Ishikawa (cell line): ENCODE measurements at regions not wholly inside any gene's neighbourhood (a gene's known extent, or its start where the extent isn't known, plus 50 kb on each side); places are given as distances from the start of the nearest gene placed in this dataset.

Experiments used
- CEBPB ChIP-seq: IDR thresholded peaks from 2 replicates; pipeline ENCODE4 v1.6.1; 2012
- EP300 ChIP-seq: IDR thresholded peaks from 2 replicates; pipeline ENCODE4 v1.6.1; 2012; ENCODE audit warnings: borderline replicate concordance
- RAD21 ChIP-seq: IDR thresholded peaks from 2 replicates; pipeline ENCODE4 v1.6.1; 2012; ENCODE audit warnings: low read depth
- TAF1 ChIP-seq: IDR thresholded peaks from 2 replicates; pipeline ENCODE4 v1.6.1; 2012; ENCODE audit warnings: low read depth, mild to moderate bottlenecking
- YY1 ChIP-seq: IDR thresholded peaks from 2 replicates; pipeline ENCODE4 v1.6.1; 2012; ENCODE audit warnings: low read depth
- TF ChIP-seq, protein P1 (sequence below): IDR thresholded peaks from 2 replicates; pipeline ENCODE4 v1.6.1; 2012; ENCODE audit warnings: low read depth, mild to moderate bottlenecking

DNA sequence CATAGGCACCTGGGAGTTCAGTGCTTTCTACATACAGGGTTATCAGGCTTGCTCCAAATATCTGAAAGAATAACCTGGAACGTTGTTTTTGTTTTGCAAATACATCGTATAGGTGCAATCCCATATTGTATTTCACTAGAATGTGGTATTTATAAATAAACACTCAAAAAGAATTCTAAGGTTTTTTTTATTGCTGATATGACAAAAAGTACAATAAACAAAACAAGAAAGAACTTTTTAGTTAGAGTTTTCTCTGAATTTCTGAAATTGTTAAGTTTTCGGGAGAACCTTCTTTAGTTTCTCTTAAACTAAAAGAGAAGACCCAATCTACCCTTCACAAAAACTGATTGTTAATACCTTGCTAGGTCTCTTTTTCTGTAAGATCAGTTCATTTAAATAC, 225.8 kb downstream of the CCDC59 start:
- TF ChIP-seq, protein P1, sequence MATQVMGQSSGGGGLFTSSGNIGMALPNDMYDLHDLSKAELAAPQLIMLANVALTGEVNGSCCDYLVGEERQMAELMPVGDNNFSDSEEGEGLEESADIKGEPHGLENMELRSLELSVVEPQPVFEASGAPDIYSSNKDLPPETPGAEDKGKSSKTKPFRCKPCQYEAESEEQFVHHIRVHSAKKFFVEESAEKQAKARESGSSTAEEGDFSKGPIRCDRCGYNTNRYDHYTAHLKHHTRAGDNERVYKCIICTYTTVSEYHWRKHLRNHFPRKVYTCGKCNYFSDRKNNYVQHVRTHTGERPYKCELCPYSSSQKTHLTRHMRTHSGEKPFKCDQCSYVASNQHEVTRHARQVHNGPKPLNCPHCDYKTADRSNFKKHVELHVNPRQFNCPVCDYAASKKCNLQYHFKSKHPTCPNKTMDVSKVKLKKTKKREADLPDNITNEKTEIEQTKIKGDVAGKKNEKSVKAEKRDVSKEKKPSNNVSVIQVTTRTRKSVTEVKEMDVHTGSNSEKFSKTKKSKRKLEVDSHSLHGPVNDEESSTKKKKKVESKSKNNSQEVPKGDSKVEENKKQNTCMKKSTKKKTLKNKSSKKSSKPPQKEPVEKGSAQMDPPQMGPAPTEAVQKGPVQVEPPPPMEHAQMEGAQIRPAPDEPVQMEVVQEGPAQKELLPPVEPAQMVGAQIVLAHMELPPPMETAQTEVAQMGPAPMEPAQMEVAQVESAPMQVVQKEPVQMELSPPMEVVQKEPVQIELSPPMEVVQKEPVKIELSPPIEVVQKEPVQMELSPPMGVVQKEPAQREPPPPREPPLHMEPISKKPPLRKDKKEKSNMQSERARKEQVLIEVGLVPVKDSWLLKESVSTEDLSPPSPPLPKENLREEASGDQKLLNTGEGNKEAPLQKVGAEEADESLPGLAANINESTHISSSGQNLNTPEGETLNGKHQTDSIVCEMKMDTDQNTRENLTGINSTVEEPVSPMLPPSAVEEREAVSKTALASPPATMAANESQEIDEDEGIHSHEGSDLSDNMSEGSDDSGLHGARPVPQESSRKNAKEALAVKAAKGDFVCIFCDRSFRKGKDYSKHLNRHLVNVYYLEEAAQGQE = no peak
- TF ChIP-seq YY1 (no peak), RAD21 (no peak), CEBPB (no peak), TAF1 (no peak), EP300 (no peak)
